ENCODE measurements at regions not wholly inside any gene's neighbourhood (a gene's known extent, or its start where the extent isn't known, plus 50 kb on each side); places are given as distances from the start of the nearest gene placed in this dataset.

DNA sequence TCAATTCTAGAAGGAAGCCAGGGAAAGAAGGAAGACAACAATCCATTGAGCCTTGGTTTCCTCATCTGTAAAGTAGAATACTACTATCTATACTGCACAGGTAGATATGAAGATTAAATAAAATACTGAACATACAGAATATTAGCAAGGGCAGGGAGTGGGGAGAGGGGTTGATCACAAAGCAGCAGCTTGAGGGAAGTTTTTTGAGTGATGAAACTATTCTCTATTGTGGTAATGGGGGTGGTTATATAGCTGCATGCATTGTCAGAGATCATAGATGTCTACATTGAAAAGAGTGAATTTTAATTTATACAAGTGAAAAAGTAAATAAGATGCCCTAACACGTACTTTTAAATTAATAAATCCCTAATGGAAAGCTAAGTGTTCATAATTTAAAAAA, 242.6 kb upstream of the LRTM1 start:
- no peak for ATAC-seq
- H3K4me1 ChIP-seq (replicated peaks in 1 of 2; ENCODE audit: control insufficient read depth in 2 of 2, insufficient read depth in 2 of 2, low read length in 2 of 2), result no peaks in the 10 kb centered on the region
- WGBS (ENCODE audit: insufficient coverage, low coverage, missing lambda C conversion rate), result 0% methylated on average over 1 of the region's 1 CpG
- ChIA-PET CTCF (ENCODE audit: low intra/inter-chr PET ratio) (no interaction called here), POLR2A (no interaction called here)
- no peak overlapping the region for H2AFZ ChIP-seq (ENCODE audit: low read depth, low read length)
- H3K9me1 ChIP-seq (ENCODE audit: control insufficient read depth, insufficient read depth, low read length), result no peaks in the 10 kb centered on the region
- DNase-seq (ENCODE audit: extremely low read depth in 1 of 4, low spot score in 3 of 4), result no peak
- H3K27me3 ChIP-seq (ENCODE audit: control insufficient read depth in 2 of 2, insufficient read depth in 2 of 2, low read length in 2 of 2), result no peaks in the 10 kb centered on the region
- intact Hi-C loops (cut with micrococcal nuclease) (no loop called here), in situ Hi-C loops (cut with MboI) (no loop called here)
- no peak overlapping the region for H3K4me3 ChIP-seq
- no peak for FAIRE-seq
- H3K27ac ChIP-seq (ENCODE audit: extremely low read depth, low read depth, low read length), result no peak overlapping the region
- no peak overlapping the region for H3K4me2 ChIP-seq (ENCODE audit: insufficient read depth, low read length)
- BruUV-seq (replicated peaks), result no TSS peak
- TF ChIP-seq, protein P1, sequence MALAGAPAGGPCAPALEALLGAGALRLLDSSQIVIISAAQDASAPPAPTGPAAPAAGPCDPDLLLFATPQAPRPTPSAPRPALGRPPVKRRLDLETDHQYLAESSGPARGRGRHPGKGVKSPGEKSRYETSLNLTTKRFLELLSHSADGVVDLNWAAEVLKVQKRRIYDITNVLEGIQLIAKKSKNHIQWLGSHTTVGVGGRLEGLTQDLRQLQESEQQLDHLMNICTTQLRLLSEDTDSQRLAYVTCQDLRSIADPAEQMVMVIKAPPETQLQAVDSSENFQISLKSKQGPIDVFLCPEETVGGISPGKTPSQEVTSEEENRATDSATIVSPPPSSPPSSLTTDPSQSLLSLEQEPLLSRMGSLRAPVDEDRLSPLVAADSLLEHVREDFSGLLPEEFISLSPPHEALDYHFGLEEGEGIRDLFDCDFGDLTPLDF (CRISPR knock-in tag; IDR thresholded peaks at IDR 0.05), result no peak
- H4K20me1 ChIP-seq (replicated peaks; ENCODE audit: control insufficient read depth, insufficient read depth, low read length), result no peaks in the 10 kb centered on the region
- H3K36me3 ChIP-seq (ENCODE audit: control insufficient read depth, insufficient read depth, low read length), result no peaks in the 10 kb centered on the region
- H3K9me3 ChIP-seq (replicated peaks; ENCODE audit: control insufficient read depth, insufficient read depth, low read depth, low read length), result no peaks in the 10 kb centered on the region
- H3K79me2 ChIP-seq (ENCODE audit: control insufficient read depth, insufficient read depth, low read length), result no peaks in the 10 kb centered on the region
- no peak overlapping the region for H3K9ac ChIP-seq (ENCODE audit: insufficient read depth in 1 of 2, low read depth in 2 of 2, low read length in 2 of 2)

DNA sequence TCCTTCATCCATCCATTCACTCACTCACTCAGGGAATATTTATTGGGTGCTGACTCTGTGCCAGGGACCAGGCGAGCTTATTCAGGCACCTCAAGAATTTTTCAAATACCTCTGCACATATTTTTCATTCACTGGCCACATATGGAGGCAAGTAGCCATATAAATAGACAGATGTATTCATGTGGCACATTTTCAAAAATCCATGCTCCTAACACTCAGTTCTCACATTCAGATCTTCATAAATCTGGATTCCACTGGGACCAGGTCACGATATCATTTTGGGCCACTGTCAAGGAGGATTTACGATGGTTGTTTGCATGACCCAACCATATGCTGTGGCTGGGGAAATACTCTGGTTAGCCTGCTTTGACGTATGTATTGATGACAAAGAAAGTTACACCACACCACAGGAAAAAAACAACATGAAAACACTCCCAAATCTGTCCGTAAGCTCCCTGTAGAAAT, 241.8 kb upstream of the LRTM1 start:
- ATAC-seq (no peak), DNase-seq (ENCODE audit: extremely low read depth in 1 of 4, low spot score in 3 of 4) (no peak), FAIRE-seq (no peak)
- CTCF ChIA-PET (ENCODE audit: low intra/inter-chr PET ratio), result no interaction called here
- no peaks in the 10 kb centered on the region for H3K79me2 ChIP-seq (ENCODE audit: control insufficient read depth, insufficient read depth, low read length)
- H3K4me3 ChIP-seq, result no peak overlapping the region
- TF ChIP-seq NCOA2 (IDR thresholded peaks at IDR 0.05; ENCODE audit: partially characterized antibody in 2 of 2), result no peak
- no peak for TF ChIP-seq CBFA2T2 (conservative IDR thresholded peaks at IDR 0.05)
- TF ChIP-seq POLR3G (IDR thresholded peaks at IDR 0.05; ENCODE audit: extremely low read depth, insufficient read length, insufficient replicate concordance), result no peak
- no peak for TF ChIP-seq ZNF445 (CRISPR knock-in tag; IDR thresholded peaks at IDR 0.05; ENCODE audit: low read depth)
- TF ChIP-seq TFAM (CRISPR knock-in tag; conservative IDR thresholded peaks at IDR 0.05), result no peak
- TF ChIP-seq ZNF583 (CRISPR knock-in tag; IDR thresholded peaks at IDR 0.05), result no peak
- no peak for TF ChIP-seq ZFP1 (CRISPR knock-in tag; IDR thresholded peaks at IDR 0.05)
- no peak for TF ChIP-seq TRIM24 (IDR thresholded peaks at IDR 0.05)
- TF ChIP-seq NFIX (CRISPR knock-in tag; IDR thresholded peaks at IDR 0.05; ENCODE audit: low read depth), result no peak
- no peak for TF ChIP-seq ZNF707 (CRISPR knock-in tag; conservative IDR thresholded peaks at IDR 0.05)
- no peak for TF ChIP-seq TGIF2 (CRISPR knock-in tag; IDR thresholded peaks at IDR 0.05)
- no peak overlapping the region for H3K9ac ChIP-seq (ENCODE audit: insufficient read depth in 1 of 2, low read depth in 2 of 2, low read length in 2 of 2)
- no peaks in the 10 kb centered on the region for H4K20me1 ChIP-seq (replicated peaks; ENCODE audit: control insufficient read depth, insufficient read depth, low read length)
- no peaks in the 10 kb centered on the region for H3K36me3 ChIP-seq (ENCODE audit: control insufficient read depth, insufficient read depth, low read length)
- H3K9me3 ChIP-seq (replicated peaks; ENCODE audit: control insufficient read depth, insufficient read depth, low read depth, low read length), result no peaks in the 10 kb centered on the region
- in situ Hi-C loops (cut with MboI) (no loop called here), intact Hi-C loops (cut with micrococcal nuclease) (no loop called here)
- H3K4me2 ChIP-seq (ENCODE audit: insufficient read depth, low read length), result no peak overlapping the region
- H3K9me1 ChIP-seq (ENCODE audit: control insufficient read depth, insufficient read depth, low read length), result no peaks in the 10 kb centered on the region
- H3K27me3 ChIP-seq (ENCODE audit: control insufficient read depth in 2 of 2, insufficient read depth in 2 of 2, low read length in 2 of 2), result no peaks in the 10 kb centered on the region
- no peaks in the 10 kb centered on the region for H3K4me1 ChIP-seq (replicated peaks in 1 of 2; ENCODE audit: control insufficient read depth in 2 of 2, insufficient read depth in 2 of 2, low read length in 2 of 2)
- H3K27ac ChIP-seq (ENCODE audit: extremely low read depth, low read depth, low read length), result no peak overlapping the region
- no TSS peak for BruUV-seq (replicated peaks)
- WGBS (ENCODE audit: insufficient coverage, low coverage, missing lambda C conversion rate), result 0% methylated on average over 5 of the region's 5 CpGs
- no peak overlapping the region for H2AFZ ChIP-seq (ENCODE audit: low read depth, low read length)
- POLR2A ChIA-PET, result no interaction called here
